GM18498 (cell line): ENCODE measurements at regions not wholly inside any gene's neighbourhood (a gene's known extent, or its start where the extent isn't known, plus 50 kb on each side); places are given as distances from the start of the nearest gene placed in this dataset.

Experiments used
- ATAC-seq: cut with Tn5 transposase; IDR thresholded peaks from one replicate; pipeline ENCODE4 v1.9.1; 2021; ENCODE audit warnings: mild to moderate bottlenecking, moderate library complexity; ENCODE audit not compliant: unreplicated experiment

DNA sequence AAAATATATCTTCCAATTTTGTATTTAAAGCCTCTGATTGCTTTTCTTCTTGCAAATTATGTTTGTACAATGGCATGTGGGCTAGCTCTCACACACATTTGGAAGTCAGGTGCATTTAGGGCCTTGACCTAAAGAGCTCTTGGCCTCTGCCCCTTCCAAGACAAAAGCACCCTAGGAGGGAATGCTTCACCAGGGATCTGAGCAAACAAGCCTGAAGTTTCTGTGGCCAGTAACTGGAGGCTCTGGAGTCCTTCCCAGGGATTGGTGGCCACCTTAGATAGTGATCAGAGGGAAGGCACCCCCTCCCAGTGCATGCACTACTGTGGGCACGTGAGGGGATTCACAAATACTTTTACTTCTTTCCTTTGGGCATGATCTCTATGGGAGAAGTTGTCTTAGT, 60.3 kb upstream of the DIPK2B start:
- ATAC-seq = no peak

DNA sequence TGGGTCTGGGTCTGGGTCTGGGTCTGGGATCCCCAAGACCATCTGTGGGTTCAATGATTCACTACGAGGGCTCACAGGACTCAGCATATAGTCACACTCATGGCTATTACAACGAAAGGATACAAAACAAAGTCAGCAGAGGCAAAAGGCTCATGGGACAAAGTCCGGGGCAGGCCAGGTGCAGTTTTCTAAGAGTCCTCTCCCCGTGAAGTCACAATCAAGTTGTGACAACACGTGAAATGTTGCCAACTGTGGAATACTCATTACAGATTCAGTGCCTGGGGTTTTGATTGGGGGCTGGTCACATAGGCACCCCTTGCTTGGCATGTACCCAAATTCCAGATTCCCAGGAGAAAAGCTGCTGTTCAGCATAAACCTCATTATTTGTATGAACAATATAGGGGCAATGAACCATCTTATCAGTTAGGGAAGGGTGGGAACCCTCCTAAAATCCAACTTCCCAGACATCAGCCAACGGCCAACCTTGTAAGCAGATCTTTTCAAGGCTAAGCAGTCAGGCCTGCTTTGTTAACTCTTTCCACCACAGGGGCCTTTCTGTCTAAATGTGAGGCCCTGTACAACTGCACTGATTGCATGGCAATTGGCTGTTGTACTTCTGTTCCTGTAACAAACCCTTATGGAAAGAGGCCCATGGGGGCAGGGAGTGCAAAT, 58.2 kb upstream of the DIPK2B start:
- ATAC-seq = no peak
